SK-N-SH (cell line): ENCODE measurements at regions not wholly inside any gene's neighbourhood (a gene's known extent, or its start where the extent isn't known, plus 50 kb on each side); places are given as distances from the start of the nearest gene placed in this dataset.
A peak's percentile ranks its signal among the peaks of the same experiment; 100 is the strongest.

Source experiments
- CTCF ChIA-PET: fragments of 300-600, 350-600 bp; formaldehyde crosslinking; extraction: SDS; loops from one replicate; lab custom pipeline; 2021; lab: Yijun Ruan, JAX
- POLR2A ChIA-PET: fragments of 350-600 bp; sonication (Branson Sonifier 250); formaldehyde crosslinking; extraction: SDS; loops from one replicate; lab custom pipeline; 2020; ENCODE audit warnings: antibody characterized with exemption, inconsistent platforms; lab: Yijun Ruan, JAX
- DNase-seq: peaks from one replicate; pipeline ENCODE4 v3.0.0; 2012
- H2AFZ ChIP-seq: fragments of 200-600 bp; sonication (generic); 2 replicates; pipeline ENCODE4 v1.8.1; 2016; ENCODE audit warnings: antibody characterized with exemption, mild to moderate bottlenecking, low read depth
- H3F3A ChIP-seq: fragments of 200-600 bp; sonication (generic); replicated peaks from 2 replicates; pipeline ENCODE3; 2016; ENCODE audit warnings: antibody characterized with exemption, mild to moderate bottlenecking; ENCODE audit not compliant: insufficient read depth
- H3K27ac ChIP-seq, 2 experiments: fragments of 200-500 bp in 1 of 2; fragments of 200-600 bp in 1 of 2; sonication (Bioruptor generic) in 1 of 2; sonication (generic), shearing (Covaris generic) in 1 of 2; 2 replicates each; pipeline versions ENCODE4 v1.5.1 to v1.6.1; 2014 to 2016; ENCODE audit warnings: low read depth in 2 of 2, inconsistent platforms in 1 of 2, low read length in 1 of 2, mild to moderate bottlenecking in 1 of 2, mixed read lengths in 1 of 2
- H3K27me3 ChIP-seq: fragments of 200-600 bp; sonication (generic), shearing (Covaris generic); 2 replicates; pipeline ENCODE4 v1.6.1; 2016; ENCODE audit warnings: mixed run types; ENCODE audit not compliant: insufficient read depth
- H3K36me3 ChIP-seq, 2 experiments: fragments of 200-500 bp in 1 of 2; fragments of 200-600 bp in 1 of 2; sonication (Bioruptor generic) in 1 of 2; sonication (generic) in 1 of 2; replicated peaks in 1 of 2; 2 replicates each; pipeline versions ENCODE3 to v1.5.1; 2014 to 2016; ENCODE audit warnings: low read length in 1 of 2, mild to moderate bottlenecking in 1 of 2; ENCODE audit not compliant: insufficient read depth in 2 of 2, control insufficient read depth in 1 of 2
- H3K4me1 ChIP-seq, 2 experiments: fragments of 200-500 bp in 1 of 2; fragments of 200-600 bp in 1 of 2; sonication (Bioruptor generic) in 1 of 2; sonication (generic), shearing (Covaris generic) in 1 of 2; 2 replicates each; pipeline versions ENCODE4 v1.5.1 to v1.6.1; 2014 to 2016; ENCODE audit warnings: low read depth in 1 of 2, low read length in 1 of 2, mixed run types in 1 of 2; ENCODE audit not compliant: insufficient read depth in 2 of 2, control insufficient read depth in 1 of 2
- H3K4me2 ChIP-seq: fragments of 200-600 bp; sonication (generic), shearing (Covaris generic); 2 replicates; pipeline ENCODE4 v1.6.1; 2017; ENCODE audit warnings: mixed run types
- H3K4me3 ChIP-seq, 2 experiments: fragments of 200-500 bp in 1 of 2; fragments of 200-600 bp in 1 of 2; sonication (Bioruptor generic) in 1 of 2; sonication (generic), shearing (Covaris generic) in 1 of 2; 2 replicates each; pipeline versions ENCODE4 v1.5.1 to v1.8.1; 2014 to 2016; ENCODE audit warnings: low read depth in 2 of 2, inconsistent platforms in 1 of 2, low read length in 1 of 2, mild to moderate bottlenecking in 1 of 2, mixed read lengths in 1 of 2, moderate library complexity in 1 of 2
- H3K79me2 ChIP-seq: fragments of 200-600 bp; sonication (generic); 2 replicates; pipeline ENCODE4 v1.8.1; 2017; ENCODE audit warnings: mild to moderate bottlenecking; ENCODE audit not compliant: insufficient read depth
- H3K9ac ChIP-seq: fragments of 200-600 bp; sonication (generic); 2 replicates; pipeline ENCODE4 v1.6.1; 2017; ENCODE audit warnings: mixed run types
- H3K9me2 ChIP-seq: fragments of 200-600 bp; sonication (generic); 2 replicates; pipeline ENCODE4 v1.6.1; 2017; ENCODE audit warnings: mixed run types
- H3K9me3 ChIP-seq: fragments of 200-600 bp; sonication (generic); 2 replicates; pipeline ENCODE4 v1.6.1; 2017; ENCODE audit warnings: mixed run types, mild to moderate bottlenecking, moderate library complexity
- H4K20me1 ChIP-seq: fragments of 200-600 bp; sonication (generic); 2 replicates; pipeline ENCODE4 v1.6.1; 2017; ENCODE audit warnings: mild to moderate bottlenecking, mixed run types; ENCODE audit not compliant: insufficient read depth
- CHD2 ChIP-seq: fragments of 150-350 bp; IDR thresholded peaks from 2 replicates; pipeline ENCODE4 v1.6.1; 2018; ENCODE audit warnings: low read length; ENCODE audit not compliant: partially characterized antibody
- CTCF ChIP-seq: fragments of 200-600 bp; sonication (generic); IDR thresholded peaks from 2 replicates; pipeline ENCODE4 v1.6.1; 2017; ENCODE audit warnings: antibody characterized with exemption, mild to moderate bottlenecking, moderate library complexity
- EZH2phosphoT487 ChIP-seq: fragments of 200-600 bp; sonication (generic); IDR thresholded peaks from 2 replicates; pipeline ENCODE4 v1.6.1; 2017; ENCODE audit warnings: low read depth, mixed run types, mild to moderate bottlenecking, antibody characterized with exemption, moderate library complexity, borderline replicate concordance
- FOSL2 ChIP-seq: IDR thresholded peaks from 2 replicates; pipeline ENCODE4 v1.4.0; 2012; ENCODE audit warnings: low read depth, mild to moderate bottlenecking, moderate library complexity, borderline replicate concordance
- FOXJ3 ChIP-seq: sonication (generic); formaldehyde crosslinking; IDR thresholded peaks from 2 replicates; pipeline ENCODE4 v1.5.1; 2020; ENCODE audit warnings: mild to moderate bottlenecking, missing genetic modification reagents
- GABPA ChIP-seq: IDR thresholded peaks from 2 replicates; pipeline ENCODE4 v1.4.0; 2012; ENCODE audit warnings: low read depth, mild to moderate bottlenecking
- GATA2 ChIP-seq: sonication (generic); formaldehyde crosslinking; IDR thresholded peaks from 2 replicates; pipeline ENCODE4 v1.5.0; 2020; ENCODE audit warnings: mild to moderate bottlenecking, missing genetic modification reagents
- IRF3 ChIP-seq: fragments of 150-350 bp; IDR thresholded peaks from 2 replicates; pipeline ENCODE4 v1.6.1; 2016; ENCODE audit warnings: mild to moderate bottlenecking, low read depth, low read length
- JUND ChIP-seq: IDR thresholded peaks from 2 replicates; pipeline ENCODE4 v1.4.0; 2012
- MAX ChIP-seq: IDR thresholded peaks from 2 replicates; pipeline ENCODE4 v1.4.0; 2012; ENCODE audit warnings: low read depth
- NFIC ChIP-seq: IDR thresholded peaks from 2 replicates; pipeline ENCODE4 v1.4.0; 2012; ENCODE audit warnings: borderline replicate concordance
- POLR2AphosphoS5 ChIP-seq: IDR thresholded peaks from 2 replicates; pipeline ENCODE4 v1.6.1; 2012; ENCODE audit warnings: low read depth, low read length
- RCOR1 ChIP-seq: fragments of 150-350 bp; IDR thresholded peaks from 2 replicates; pipeline ENCODE4 v1.6.1; 2017; ENCODE audit warnings: antibody characterized with exemption, low read length
- RFX5 ChIP-seq: IDR thresholded peaks from 2 replicates; pipeline ENCODE4 v1.6.1; 2012; ENCODE audit warnings: mild to moderate bottlenecking, improper control_type of control experiment, low read length
- RXRA ChIP-seq: IDR thresholded peaks from 2 replicates; pipeline ENCODE4 v1.4.0; 2012; ENCODE audit warnings: low read depth, mild to moderate bottlenecking, borderline replicate concordance
- SIN3A ChIP-seq: IDR thresholded peaks from 2 replicates; pipeline ENCODE4 v1.6.1; 2012; ENCODE audit warnings: low read depth, mild to moderate bottlenecking, low read length, moderate library complexity, borderline replicate concordance
- TCF12 ChIP-seq: IDR thresholded peaks from 2 replicates; pipeline ENCODE4 v1.4.0; 2012
- USF2 ChIP-seq: fragments of 150-350 bp; IDR thresholded peaks from 2 replicates; pipeline ENCODE4 v1.6.1; 2017; ENCODE audit warnings: antibody characterized with exemption, low read length, low read depth, borderline replicate concordance
- YY1 ChIP-seq: IDR thresholded peaks from 2 replicates; pipeline ENCODE4 v1.4.0; 2012; ENCODE audit warnings: low read depth, mild to moderate bottlenecking
- TF ChIP-seq, protein P1 (sequence below): IDR thresholded peaks from 2 replicates; pipeline ENCODE4 v1.4.0; 2012; ENCODE audit warnings: low read depth, borderline replicate concordance
- TF ChIP-seq, protein P2 (sequence below): IDR thresholded peaks from 2 replicates; pipeline ENCODE4 v1.6.1; 2012; ENCODE audit warnings: mild to moderate bottlenecking, low read depth, low read length, moderate library complexity
- TF ChIP-seq, protein P3 (sequence below): IDR thresholded peaks from 2 replicates; pipeline ENCODE4; 2012

DNA sequence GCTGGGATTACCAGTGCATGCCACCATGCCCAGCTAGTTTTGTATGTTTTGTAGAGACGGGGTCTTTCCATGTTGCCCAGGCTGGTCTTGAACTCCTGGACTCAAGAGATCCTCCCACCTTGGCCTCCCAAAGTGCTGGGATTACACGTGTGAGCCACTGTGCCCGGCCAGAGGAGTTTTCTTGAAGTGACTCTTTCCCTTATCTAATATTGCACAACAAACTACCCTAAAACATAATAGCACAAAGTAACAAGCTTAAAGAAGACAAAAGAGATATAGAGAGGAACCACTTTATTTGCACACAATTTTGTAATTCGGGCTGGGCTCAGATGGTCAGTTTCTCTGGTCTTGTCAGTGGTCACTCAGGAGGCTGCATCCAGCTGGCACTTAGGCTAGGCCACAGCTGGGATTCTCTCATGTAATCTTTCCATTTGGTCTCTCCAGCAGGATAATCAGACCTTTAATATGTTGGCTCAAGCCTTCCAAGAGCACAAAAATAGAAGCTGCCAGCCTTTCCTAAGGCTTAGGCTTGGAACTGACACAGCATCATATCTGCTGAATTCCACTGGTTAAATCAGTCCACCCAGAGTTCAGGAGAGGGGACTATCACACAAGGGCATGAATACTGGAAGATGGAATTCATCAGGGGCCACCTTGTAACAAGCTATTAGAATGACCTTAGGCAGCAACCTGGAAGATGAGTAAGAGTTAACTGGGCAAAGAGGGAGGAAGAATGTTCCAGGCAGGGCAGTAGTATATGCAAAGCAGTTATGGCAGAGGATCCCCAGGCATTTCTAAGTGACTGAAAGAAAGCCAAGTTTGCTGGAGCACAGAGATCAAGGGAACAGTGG is 56.7 kb upstream of the PNRC1 start (continued):
- no peak for TF ChIP-seq USF2
- TF ChIP-seq, all 33 proteins: peak for 4

GRCh38 chr6:89022798-89023197 is 57.8 kb upstream of the PNRC1 start:
- Histone ChIP-seq H3K4me2 (no peak overlapping the region), H3K9me2 (no peaks in the 10 kb centered on the region), H3K4me1 (no peaks in the 10 kb centered on the region), H3K9ac (no peak overlapping the region), H3K79me2 (no peaks in the 10 kb centered on the region), H3K4me3 (no peak overlapping the region), H3K9me3 (no peaks in the 10 kb centered on the region), H3K36me3 (no peaks in the 10 kb centered on the region), H3K27me3 (no peaks in the 10 kb centered on the region), H3F3A (peaks cover 2% of the 10 kb centered on the region), H2AFZ (no peak overlapping the region), H4K20me1 (no peaks in the 10 kb centered on the region), H3K27ac (no peak overlapping the region; a peak in 1 of 4 replicates)
- ChIA-PET CTCF (no interaction called here), POLR2A (no interaction called here)
- DNase-seq = no peak
- peak; percentile 63; the same call in 1 of the 2 replicates for TF ChIP-seq FOSL2
- peak; percentile 58 for TF ChIP-seq TCF12
- no peak for TF ChIP-seq GABPA
- TF ChIP-seq MAX = no peak
- TF ChIP-seq IRF3 = no peak
- 0 out of 2 replicates have a peak, but pooled peaks have one; percentile 6 for TF ChIP-seq RXRA
- TF ChIP-seq, protein P1, sequence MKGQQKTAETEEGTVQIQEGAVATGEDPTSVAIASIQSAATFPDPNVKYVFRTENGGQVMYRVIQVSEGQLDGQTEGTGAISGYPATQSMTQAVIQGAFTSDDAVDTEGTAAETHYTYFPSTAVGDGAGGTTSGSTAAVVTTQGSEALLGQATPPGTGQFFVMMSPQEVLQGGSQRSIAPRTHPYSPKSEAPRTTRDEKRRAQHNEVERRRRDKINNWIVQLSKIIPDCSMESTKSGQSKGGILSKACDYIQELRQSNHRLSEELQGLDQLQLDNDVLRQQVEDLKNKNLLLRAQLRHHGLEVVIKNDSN = no peak
- TF ChIP-seq YY1 = no peak
- TF ChIP-seq SIN3A = no peak
- TF ChIP-seq RFX5 = no peak
- peak; percentile 65; the same call in 1 of the 2 replicates for TF ChIP-seq JUND
- no peak for TF ChIP-seq FOXJ3 (CRISPR knock-in tag)
- TF ChIP-seq CTCF = no peak
- TF ChIP-seq, protein P2, sequence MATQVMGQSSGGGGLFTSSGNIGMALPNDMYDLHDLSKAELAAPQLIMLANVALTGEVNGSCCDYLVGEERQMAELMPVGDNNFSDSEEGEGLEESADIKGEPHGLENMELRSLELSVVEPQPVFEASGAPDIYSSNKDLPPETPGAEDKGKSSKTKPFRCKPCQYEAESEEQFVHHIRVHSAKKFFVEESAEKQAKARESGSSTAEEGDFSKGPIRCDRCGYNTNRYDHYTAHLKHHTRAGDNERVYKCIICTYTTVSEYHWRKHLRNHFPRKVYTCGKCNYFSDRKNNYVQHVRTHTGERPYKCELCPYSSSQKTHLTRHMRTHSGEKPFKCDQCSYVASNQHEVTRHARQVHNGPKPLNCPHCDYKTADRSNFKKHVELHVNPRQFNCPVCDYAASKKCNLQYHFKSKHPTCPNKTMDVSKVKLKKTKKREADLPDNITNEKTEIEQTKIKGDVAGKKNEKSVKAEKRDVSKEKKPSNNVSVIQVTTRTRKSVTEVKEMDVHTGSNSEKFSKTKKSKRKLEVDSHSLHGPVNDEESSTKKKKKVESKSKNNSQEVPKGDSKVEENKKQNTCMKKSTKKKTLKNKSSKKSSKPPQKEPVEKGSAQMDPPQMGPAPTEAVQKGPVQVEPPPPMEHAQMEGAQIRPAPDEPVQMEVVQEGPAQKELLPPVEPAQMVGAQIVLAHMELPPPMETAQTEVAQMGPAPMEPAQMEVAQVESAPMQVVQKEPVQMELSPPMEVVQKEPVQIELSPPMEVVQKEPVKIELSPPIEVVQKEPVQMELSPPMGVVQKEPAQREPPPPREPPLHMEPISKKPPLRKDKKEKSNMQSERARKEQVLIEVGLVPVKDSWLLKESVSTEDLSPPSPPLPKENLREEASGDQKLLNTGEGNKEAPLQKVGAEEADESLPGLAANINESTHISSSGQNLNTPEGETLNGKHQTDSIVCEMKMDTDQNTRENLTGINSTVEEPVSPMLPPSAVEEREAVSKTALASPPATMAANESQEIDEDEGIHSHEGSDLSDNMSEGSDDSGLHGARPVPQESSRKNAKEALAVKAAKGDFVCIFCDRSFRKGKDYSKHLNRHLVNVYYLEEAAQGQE = no peak
- no peak for TF ChIP-seq RCOR1
- TF ChIP-seq NFIC = peak; percentile 69; the same call in 1 of the 2 replicates
- no peak for TF ChIP-seq EZH2phosphoT487
- TF ChIP-seq, protein P3, sequence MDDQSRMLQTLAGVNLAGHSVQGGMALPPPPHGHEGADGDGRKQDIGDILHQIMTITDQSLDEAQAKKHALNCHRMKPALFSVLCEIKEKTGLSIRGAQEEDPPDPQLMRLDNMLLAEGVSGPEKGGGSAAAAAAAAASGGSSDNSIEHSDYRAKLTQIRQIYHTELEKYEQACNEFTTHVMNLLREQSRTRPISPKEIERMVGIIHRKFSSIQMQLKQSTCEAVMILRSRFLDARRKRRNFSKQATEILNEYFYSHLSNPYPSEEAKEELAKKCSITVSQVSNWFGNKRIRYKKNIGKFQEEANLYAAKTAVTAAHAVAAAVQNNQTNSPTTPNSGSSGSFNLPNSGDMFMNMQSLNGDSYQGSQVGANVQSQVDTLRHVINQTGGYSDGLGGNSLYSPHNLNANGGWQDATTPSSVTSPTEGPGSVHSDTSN = peak; percentile 76
- TF ChIP-seq POLR2AphosphoS5 = no peak
- TF ChIP-seq CHD2 = no peak
- no peak for TF ChIP-seq GATA2
